Activated CD8-positive, alpha-beta memory T cell treated with anti-CD3 and anti-CD28 coated beads for 36 hours (primary cell): ENCODE measurements at regions not wholly inside any gene's neighbourhood (a gene's known extent, or its start where the extent isn't known, plus 50 kb on each side); places are given as distances from the start of the nearest gene placed in this dataset.
"Not testable (repeated sequence)": the region's sequence is repeated elsewhere in the genome, so short reads cannot be mapped to it uniquely, and the experiment has no call there.

Source experiments
- CTCF ChIA-PET: fragments of 350-600 bp; sonication (Branson Sonifier 250); formaldehyde crosslinking; loops from one replicate; lab custom pipeline; 2021; ENCODE audit warnings: antibody characterized with exemption; lab: Charles Lee
- POLR2A ChIA-PET: fragments of 350-600 bp; sonication (Branson Sonifier 250); formaldehyde crosslinking; loops from one replicate; lab custom pipeline; 2021; ENCODE audit warnings: antibody characterized with exemption; lab: Charles Lee

DNA sequence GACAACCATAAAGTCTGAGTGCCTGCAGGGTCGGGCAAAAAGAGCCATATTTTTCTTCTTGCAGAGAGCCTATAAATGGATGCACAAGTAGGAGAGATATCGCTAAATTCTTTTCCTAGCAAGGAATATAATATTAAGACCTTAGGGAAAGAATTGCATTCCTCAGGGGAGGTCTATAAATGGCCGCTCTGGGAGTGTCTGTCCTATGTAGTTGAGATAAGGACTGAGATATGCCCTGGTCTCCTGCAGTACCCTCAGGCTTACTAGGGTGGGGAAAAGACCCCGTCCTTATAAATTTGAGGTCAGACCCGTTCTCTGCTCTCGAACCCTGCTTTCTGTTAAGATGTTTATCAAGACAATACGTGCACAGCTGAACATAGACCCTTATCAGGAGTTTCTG is 250.9 kb downstream of the ANKRD50 start:
- POLR2A ChIA-PET: not testable (repeated sequence)

DNA sequence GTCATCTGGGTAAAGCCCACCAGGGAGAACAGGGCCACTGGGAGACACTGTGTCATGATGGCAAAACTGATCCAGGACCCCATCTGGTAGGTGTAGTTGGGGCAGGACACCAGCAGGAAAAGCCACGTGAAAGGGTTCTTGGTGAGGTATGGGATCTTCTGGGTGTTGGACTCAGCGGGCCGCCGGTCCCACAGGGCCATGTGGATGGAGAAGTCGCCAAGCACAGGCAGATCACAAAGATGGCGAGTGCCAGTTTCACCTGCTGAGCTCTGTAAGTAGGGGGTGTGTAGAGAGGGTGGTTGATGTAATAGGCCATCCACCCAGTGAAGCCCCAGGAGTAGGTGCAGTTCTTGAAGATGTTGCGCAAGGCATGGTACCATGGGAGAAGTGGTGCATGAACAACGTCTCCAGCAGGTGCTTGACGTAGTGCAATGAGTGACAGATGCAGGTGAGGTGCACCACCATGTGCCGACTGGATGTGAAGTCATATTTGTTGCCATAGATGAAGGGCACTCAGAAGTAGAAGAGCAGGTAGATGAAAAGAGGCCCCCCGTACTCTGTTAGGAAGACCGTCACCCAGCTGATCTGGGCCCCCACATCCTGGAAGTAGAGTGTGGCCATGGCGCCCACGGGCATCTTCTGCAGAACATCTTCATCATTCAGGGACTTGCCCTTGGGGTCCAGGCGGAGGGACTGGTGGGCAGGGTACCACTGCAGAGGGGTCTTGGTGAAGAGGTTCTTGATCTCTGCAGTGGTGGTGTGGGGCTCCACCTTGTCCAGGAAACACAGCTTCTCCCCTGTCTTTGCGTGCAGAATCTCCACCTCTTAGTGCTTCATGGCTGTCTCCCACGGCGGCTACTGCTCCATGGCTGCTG is 249.3 kb downstream of the ANKRD50 start:
- CTCF ChIA-PET: no interaction called here

More for the DNA sequence above, 250.9 kb downstream of the ANKRD50 start:
- CTCF ChIA-PET: not testable (repeated sequence)

DNA sequence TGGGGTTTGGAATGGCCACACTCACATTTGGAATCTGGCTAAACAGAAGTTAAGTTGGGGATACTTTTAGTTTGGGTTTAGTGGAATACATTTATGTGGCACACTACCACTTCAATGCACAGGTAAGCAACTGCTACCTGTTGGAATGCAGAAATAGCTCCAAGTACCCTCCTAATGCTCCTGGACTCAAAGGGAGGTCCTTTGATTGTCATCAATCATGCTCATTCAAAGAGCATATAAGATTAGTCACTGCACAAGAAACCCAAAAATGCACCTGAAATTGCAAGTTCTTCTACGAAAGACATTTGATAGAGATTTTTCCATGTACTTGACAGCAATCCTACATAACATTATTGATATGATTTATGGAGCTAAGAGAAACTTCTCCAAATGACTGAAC is 247.7 kb downstream of the ANKRD50 start:
- POLR2A ChIA-PET: no interaction called here

More for the DNA sequence above, 249.3 kb downstream of the ANKRD50 start:
- POLR2A ChIA-PET: no interaction called here

DNA sequence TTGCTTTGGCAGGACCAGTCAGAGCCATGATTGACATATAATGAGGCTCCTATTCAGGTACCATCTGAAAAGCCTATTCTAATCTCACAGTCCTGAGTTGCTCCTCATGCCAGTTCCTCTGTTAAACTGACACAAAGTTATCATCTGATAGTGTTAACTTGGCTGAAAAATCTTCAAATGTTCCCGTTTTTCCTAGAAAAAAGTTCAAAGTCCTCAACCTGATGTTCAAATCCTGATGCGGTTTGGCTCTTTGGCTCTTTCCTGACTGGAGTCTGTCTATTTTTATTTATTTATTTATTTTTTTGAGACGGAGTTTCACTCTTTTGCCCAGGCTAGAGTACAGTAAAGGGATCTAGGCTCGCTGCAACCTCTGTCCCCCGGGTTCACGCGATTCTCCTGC is 244.2 kb downstream of the ANKRD50 start:
- POLR2A ChIA-PET: no interaction called here
- CTCF ChIA-PET: no interaction called here

More for the DNA sequence above, 247.7 kb downstream of the ANKRD50 start:
- CTCF ChIA-PET: no interaction called here

DNA sequence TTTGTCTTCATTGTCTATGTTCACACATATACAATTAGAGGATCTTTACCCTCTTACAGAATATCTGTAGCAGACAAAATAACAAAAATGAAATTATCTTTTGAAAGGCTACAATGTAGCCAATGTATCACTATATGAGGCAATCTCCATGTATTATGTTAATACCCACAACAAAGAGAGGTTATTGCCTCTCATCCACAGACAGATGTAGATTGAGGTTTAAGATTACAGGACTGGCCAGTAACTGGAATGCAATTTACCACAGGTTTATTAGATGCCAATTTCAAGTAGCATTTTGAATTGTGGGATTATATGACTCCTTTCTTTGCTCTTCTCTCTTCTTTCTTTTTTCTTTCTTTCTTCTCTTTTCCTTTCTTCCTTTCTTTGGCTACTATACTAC is 242.6 kb downstream of the ANKRD50 start:
- POLR2A ChIA-PET: no interaction called here
- CTCF ChIA-PET: no interaction called here

DNA sequence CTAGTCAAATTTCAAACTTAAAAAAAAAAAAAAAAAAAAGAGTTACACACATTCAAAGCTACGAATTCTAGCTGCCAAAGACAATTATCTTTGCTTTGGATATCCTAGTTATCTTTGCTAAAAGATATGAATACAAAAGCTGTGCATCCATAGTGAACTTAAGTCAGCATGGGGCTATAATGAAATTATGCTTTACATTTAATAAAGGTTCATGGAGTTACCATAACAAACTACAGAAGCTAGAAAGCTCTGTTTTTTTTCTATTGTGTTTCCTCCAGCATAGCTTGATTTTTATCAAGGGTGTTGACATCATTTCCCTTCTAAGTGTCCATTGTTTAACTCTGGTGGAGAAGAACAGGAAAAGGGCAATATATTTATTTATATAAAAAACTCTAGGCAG is 234.1 kb downstream of the ANKRD50 start:
- CTCF ChIA-PET: interaction anchor here (1.8 kb wide), 1 partner anchor 11 kb away, joined by 3 read pairs; no protein-coding TSS in a partner anchor
- POLR2A ChIA-PET: no interaction called here

DNA sequence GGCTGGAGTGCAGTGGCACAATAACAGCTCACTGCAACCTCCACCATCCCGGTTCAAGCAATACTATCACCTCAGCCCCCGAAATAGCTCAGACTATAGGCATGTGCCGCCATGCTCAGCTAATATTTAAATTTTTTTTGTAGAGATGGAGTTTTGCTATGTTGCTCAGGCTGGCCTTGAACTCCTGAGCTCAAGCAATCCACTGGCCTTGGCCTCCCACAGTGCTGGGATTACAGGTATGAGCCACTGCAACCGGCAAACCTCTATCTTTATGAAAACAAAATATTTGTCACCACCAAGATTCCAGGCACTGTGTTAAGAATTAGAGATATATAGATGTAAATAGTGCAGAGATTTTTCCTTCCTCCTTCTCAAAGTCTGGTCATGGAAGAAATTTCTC is 232.5 kb downstream of the ANKRD50 start:
- ChIA-PET CTCF (no interaction called here), POLR2A (no interaction called here)

DNA sequence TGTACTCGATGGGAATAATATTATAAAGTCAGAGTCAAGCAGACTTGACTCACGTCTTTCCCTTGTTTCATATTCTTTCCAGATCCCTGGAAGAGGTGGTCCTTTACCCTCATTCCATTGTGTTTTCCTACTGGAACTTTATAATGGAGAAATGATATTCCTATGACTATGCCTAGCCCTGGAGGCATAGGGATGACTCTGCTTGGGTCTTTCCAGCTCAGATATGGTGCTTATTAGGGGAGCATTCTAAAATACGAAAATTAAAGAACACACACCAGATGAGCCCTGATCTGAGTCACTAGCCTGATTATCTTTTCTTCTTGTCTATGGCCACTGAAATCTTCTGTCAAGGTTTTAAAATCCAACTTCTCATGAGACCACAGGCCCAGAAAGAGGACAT is 231.4 kb downstream of the ANKRD50 start:
- POLR2A ChIA-PET: no interaction called here
- CTCF ChIA-PET: no interaction called here

DNA sequence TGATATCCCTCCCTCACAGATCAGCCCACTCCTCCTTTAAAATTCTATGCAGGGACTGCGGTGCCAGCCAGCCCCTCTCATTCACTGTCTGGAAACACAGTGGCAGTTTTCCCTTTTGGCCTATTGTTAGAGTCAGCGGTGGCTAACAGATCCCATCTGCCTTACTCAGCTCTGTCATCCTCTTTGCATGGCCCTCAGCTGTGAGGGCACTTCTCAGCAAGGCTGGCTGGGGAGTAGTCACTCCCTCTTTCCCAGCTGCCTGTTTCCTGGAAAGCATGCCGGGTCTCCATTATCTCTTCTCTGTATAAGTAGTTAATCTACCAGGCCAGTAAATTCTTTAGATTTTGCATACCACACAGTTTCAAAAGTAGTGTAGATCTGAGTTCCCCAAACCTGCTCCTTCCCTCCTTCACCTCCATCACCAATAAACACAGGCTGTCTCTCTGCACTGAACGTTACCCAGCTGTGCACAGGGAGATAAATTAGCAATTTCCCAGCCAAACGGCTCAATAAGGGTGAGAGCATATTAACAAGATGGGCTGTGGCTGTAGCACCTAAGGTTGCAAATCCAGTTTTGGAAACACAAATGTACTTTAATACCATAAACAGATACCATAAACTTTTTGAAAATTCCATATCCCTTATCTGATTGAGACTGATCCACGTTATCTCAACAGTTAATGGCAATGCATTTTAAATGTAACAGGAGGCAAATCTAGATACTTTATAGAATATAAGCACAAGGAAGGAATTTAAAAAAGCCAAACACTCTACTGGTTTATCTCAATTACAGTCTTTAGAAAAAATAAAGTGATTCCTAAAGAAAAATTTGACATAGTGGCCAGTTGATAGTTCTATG is 229.3 kb downstream of the ANKRD50 start:
- CTCF ChIA-PET: no interaction called here
- POLR2A ChIA-PET: no interaction called here

DNA sequence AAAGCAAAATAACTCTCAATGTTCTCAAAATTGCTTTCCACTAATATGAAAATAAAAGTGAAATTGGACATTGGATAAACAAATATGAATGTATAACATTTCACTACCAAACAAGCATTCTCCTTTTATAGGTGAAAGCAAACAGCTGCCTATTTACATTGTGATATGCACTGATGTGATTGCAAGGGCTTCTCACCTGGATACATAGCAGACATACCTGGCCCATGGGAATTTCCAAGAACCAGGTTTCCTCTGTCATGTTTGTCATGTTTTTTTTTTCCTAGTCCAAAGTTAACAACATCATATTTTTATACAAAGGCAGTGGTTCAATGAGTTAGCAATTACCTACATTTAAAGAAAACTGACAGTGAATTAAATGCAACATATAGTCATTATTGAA is 228.5 kb downstream of the ANKRD50 start:
- ChIA-PET POLR2A (no interaction called here), CTCF (no interaction called here)

DNA sequence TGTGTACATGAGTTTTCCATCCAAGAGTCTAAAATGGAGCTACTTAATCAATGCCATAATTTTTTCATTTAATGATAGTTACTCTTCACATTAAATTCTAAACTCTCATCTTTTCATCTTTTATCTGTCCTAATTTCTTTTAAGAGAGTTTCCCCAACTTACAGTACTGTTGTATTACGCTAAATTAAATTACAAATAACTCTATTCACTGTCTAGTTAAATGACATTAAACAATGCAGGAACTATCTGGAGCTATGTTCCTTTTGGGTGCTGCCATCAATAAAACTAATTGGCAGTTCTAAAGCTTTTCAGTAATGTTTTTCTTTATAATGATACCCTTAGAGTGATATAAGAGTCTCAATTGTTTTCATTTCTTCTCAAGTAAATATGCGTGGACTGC is 227.6 kb downstream of the ANKRD50 start:
- CTCF ChIA-PET: no interaction called here
- POLR2A ChIA-PET: no interaction called here

DNA sequence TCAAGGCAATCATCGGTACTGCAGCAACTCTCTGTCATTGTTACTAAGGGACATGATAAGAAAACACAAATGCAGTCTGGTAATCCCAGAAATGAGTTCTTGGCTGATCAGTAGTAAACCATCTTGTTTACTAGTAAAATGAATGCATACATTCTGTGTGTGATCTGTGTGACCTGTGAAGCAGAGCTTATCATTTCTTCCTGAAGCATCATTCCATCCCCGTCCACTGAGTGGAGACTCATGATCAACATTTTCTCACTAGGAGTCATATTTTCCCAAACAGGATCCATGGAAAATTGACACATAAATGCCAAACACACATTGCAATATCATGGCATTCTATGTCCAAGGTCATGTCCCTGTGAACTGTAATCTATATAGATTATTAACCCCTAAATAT is 226.1 kb downstream of the ANKRD50 start:
- CTCF ChIA-PET: no interaction called here
- POLR2A ChIA-PET: no interaction called here

DNA sequence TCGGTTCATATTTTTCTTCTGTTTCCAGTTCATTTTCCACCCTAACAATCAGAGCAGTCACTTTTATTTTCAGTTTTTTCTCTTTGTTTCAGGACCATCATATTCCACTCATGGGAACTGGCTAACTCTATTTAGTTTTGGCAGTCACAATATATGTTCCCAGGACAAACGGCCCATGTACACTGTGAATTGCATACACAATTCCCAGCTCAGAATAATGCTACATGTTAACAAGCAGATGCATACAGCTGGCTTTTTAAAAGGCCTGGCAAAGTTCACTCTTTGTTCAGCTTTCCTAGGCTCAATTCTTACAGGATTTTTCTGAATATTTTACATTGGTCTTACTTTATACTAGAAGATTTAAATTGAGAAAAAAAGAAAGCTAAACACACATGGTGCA is 224.9 kb downstream of the ANKRD50 start:
- ChIA-PET POLR2A (no interaction called here), CTCF (no interaction called here)

DNA sequence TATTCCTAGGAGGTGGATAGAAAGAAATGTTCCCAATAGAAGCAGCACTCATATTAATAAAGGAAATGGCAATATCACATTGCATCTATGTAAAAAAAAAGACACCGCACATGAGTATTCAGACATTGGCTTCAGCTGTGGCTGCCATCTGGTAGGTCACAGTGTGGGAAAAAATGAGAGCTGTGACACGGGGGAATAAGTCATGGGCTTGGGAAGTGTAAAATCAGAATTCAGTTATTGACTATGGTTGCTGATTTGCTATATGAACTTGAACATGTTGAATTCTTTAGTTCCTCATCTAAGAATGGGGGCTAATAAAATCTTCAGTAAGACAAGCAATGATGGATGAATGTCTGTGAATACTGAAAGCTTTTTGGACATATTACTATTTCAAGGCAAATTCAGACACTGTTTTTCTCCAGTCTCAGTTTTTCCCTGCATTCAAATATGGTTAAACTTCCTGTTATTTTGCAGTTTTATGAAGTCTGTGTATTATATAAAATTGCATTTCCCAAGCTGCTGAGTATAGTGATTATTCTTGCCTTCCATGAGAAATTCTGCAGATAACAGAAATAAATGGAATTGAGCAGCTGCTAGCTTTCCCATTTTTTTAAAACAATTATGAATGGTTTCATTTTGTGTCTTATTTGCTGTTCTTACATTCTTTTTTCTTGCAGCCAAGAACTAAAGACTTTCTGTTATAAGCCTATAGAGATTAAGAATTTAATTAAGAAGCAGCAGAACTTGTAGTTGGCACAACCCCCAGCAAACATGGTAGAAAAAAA is 221.0 kb downstream of the ANKRD50 start:
- POLR2A ChIA-PET: no interaction called here
- CTCF ChIA-PET: no interaction called here

DNA sequence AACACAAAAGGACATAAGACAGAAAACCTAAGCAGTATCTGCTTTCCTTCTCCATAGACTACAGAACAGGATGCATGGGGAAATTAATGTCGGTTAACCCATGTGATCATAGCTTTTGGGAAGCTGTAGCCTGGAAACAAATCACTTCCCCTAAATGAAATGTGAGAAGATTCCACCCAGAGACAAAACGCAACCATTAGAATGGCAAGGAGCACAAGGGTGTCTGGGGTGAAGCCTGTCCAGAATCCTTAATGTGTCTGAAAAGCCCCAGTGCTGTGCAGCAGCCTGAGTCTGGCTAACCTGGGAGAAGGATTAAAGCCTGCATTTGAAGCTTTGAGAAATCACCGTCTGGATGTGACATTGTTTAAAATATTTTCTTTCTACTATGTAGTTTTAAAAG is 213.3 kb downstream of the ANKRD50 start:
- ChIA-PET POLR2A (no interaction called here), CTCF (no interaction called here)

DNA sequence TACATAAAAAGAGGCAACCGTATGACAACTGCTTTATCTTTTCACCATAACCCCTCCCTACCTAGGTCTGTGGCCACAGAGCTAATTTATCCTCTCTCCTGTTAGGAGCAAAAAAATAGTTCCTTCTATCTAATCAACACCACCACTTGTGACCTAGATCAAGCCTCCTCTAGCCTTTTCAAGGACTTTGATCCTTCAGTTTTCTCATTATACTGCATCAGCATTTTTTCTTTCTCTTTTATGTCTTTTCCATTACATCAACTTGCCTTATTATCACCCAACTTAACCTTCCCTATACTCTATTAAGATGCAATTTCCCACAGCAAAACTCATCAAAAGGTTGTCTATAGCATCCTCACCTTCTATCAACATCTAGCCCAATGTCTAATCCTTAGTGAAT is 211.0 kb downstream of the ANKRD50 start:
- POLR2A ChIA-PET: no interaction called here
- CTCF ChIA-PET: no interaction called here

DNA sequence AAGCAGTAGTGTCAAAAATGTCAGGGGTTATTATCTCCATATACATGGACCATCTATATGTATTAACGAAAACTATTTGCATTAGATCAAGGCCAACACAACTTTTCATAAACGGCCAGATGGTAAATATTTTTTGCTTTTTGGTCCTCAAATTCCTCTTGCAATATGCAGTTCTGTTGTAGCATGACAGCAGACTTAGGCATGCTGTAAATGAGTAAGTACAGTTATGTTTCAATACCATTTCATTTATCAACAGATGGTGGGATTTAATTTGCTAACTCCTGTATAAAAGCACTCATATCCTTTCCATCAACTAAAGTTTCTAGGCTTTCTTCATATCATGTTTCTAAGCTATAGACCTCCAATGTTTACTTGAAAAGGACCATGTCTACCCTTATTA is 208.1 kb downstream of the ANKRD50 start:
- CTCF ChIA-PET: no interaction called here

DNA sequence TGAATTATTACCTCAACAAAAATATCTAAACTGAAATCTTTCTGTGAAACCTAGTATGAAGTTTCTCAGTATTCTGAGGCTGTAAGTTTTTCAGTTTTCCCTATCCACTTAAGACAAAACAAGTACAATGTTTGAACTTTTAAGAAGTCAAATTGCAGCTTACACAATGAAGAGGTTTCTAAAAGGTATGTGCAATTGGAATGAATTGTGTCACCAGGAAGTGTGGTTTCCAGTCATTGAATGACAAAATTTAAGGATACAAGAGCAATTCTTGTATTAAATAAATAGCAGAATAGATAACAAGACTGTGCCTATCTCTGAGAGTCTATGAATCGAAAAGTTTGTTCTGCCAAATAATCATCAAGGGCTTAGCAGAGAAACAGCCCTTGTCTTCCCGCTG is 207.3 kb downstream of the ANKRD50 start:
- ChIA-PET POLR2A (no interaction called here), CTCF (no interaction called here)

More for the DNA sequence above, 208.1 kb downstream of the ANKRD50 start:
- POLR2A ChIA-PET: no interaction called here

DNA sequence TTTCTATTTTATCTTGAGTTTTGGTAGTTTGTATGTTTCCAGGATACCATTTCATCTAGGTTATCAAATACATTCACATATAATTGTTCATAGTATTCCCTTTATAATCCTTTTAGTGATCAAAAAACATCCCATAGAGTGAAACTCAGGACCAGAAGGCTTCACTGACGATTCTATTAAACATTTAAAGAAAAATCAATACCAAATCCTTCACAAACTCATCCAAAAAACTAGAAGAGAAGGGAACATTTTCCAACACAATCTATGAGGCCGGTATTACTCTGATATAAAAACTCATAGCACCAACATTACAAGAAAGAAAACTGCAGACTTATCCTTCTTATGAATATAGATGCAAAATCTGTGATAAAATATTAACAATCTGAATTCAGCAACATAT is 203.4 kb downstream of the ANKRD50 start:
- POLR2A ChIA-PET: no interaction called here
- CTCF ChIA-PET: no interaction called here

DNA sequence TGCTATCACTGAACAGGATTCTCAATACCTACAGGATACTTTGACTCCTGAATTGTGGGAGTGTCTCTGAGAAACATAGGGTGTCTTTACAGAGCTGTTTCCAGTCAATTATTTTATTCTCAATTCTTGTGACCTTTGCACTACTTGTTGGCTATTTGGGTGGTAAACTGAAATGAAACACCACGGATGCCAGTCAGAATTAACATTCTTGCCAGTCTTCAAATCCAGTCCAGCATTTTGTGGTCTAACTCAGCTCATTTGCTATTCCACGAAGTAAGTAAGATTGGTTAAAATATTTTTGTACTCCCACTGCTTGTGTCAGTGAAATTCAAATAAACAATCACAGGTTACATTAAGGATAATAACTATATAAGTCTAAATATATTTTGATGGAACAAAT is 197.9 kb downstream of the ANKRD50 start:
- ChIA-PET POLR2A (no interaction called here), CTCF (no interaction called here)
